Activated CD4-positive, alpha-beta T cell treated with anti-CD3 and anti-CD28 coated beads, Interleukin-2, amount 50 U/mL, for 16 hours (primary cell): ENCODE measurements at regions not wholly inside any gene's neighbourhood (a gene's known extent, or its start where the extent isn't known, plus 50 kb on each side); places are given as distances from the start of the nearest gene placed in this dataset.
"Not testable (repeated sequence)": the region's sequence is repeated elsewhere in the genome, so short reads cannot be mapped to it uniquely, and the experiment has no call there.

ENCODE experiments used
- DNase-seq: peaks from one replicate; pipeline ENCODE4 v3.0.0-alpha.2; 2020

GRCh38 chr13:103615771-103616170, 549.6 kb upstream of the SLC10A2 start:
- DNase-seq, result no peak

DNA sequence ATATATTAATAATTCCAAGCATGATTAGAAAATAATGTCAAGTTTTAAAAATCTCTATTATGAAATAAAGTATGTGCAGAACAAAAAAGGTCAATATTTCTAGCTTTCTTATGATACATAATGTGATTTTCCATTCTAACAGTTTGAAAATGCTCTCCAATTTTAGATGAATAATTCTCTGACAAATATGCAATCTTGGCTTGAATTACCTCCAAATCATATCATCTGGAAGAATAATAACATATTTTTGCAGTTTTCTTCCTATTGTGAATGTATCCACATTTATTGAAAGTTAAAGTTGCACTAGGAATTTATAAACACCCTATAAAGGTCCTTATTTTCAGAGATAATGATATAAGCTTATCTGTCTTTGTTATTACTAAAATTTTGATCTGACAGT, 548.5 kb upstream of the SLC10A2 start:
- DNase-seq, result no peak

DNA sequence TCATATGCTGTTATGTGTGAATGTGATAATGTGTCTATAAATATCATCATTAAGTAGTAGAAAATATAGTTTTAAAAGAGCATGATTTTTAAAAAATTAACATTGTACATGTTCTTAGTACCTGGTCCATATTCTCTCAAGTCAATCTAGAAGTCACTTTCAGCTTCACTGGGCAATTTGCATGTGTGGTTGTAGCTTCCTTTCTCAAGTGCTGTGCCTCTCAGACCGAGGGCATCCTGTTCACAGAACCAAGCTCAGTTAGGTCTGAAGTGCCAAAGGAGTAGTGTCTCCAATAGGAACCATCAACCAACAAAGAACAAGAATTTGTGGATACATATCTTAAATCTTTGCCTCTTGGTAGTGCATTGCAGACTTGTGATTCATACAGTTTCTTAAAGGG, 541.8 kb upstream of the SLC10A2 start:
- DNase-seq, result no peak

- DNase-seq, result no peak
Measured at GRCh38 chr13:103605546-103606326, 539.5 kb upstream of the SLC10A2 start.

GRCh38 chr13:103599870-103600269, 533.7 kb upstream of the SLC10A2 start:
- not testable (repeated sequence) for DNase-seq

DNA sequence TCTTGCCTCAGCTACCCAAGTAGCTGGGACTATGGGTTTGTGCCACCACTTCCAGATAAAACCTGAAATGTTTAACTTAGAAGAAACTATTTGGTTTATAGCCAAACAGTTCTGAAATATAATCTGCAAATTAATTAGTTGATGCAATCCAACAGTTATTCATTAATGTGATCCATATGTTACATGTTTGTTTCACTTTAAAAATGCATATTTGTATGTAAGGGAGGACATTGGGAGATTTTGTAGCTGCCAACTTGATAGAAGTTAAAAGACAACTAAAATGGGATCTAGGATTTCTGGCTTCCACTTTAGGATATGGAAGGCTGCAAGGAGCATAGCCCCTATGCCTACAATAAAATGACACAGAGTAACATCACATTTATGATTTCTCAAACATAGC, 532.5 kb upstream of the SLC10A2 start:
- DNase-seq, result no peak

DNA sequence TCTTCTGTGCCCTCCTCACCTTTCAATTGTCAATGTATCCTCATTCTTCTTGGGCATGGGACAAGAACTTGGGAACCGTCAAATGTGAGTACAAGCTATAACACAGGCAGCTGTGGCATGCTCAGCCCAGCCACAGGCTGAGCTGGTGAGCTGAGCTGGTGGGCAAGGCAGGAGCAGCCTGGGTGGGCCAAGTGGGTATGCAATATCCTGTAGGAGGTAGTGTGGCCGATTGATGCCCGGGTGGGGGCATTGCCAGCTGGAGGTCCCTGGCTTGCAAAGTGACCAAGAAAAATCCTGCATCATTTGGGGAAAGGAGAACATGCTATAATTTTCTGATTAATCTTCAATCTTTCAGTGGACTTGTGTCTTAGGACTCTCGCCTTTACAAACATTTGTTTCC, 507.2 kb upstream of the SLC10A2 start:
- no peak for DNase-seq

DNA sequence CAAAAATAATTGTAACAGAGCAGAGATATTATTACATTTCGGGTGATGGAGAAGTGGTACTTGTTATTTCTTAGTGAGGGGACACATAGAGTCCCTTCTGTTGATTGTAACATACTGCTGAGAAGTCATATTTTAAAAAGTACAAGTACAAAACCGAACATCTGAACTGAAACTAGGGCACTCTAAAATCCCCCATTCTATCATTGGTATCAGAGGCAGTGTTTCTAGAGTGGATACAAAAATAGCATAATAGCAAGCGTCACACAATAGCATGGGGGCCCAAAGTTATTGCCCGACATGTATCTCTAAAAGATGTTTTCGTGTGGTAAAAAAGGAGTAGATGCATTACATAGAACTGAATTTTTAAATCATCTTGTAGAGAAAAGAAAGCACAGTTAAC, 502.1 kb upstream of the SLC10A2 start:
- no peak for DNase-seq

- DNase-seq, result no peak
Measured at GRCh38 chr13:103557878-103558277, 491.7 kb upstream of the SLC10A2 start.

DNA sequence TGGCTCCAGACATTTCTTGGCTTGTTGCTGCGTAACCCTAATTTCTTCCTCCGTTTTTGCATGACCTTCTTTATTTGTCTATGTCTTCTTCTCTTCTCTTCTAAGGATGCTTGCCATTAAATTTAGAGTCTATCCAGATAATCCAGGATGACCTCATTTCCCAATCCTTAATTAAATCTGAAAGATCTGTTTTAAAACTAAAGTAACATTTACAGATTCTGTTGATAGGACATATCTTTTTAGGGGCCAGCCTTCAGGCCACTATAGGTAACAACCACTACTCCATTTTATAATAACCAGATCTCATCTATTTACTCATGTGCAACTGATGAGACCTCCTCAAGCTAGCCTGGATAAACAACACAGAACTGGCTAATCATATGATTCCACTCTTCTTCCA, 490.5 kb upstream of the SLC10A2 start:
- no peak for DNase-seq

- DNase-seq, result no peak
Measured at GRCh38 chr13:103547914-103548313, 481.7 kb upstream of the SLC10A2 start.

DNA sequence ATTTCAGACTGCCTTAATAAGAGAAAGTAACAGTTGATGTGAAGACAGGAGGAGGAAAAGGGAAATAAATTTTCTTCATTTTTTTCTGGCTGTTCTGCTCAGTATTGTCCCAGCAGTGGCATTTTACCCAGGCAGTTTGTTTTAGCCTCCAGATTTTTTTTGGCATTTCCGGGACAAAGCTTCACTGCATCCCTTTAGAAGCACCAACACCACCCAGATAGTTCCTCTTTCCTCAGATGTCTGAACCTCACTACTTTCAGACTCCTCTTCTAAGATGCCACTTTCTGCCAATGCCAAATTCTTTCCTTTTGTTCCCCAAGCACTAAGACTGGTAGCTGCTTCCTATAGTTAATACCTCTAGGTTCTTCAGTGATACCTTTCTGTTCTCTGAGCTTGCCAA, 480.1 kb upstream of the SLC10A2 start:
- no peak for DNase-seq

DNA sequence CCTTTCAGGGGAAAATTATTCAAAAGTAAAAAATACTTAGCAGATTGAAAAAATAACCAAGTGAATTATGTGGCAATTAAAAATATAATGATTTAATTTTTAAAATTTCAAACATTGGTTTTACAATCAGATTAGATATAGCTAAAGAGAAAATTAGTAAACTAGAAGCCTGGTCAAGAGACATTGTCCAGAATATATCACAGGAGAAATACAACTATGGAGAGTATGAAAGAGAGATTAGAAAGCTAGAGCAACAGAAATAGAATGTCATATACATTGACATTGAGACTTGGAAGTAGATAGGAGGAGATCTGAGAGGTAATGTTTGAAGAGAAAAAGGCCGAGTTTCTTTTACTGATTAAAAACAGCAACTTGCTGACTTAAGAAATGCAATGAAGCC, 476.4 kb upstream of the SLC10A2 start:
- DNase-seq, result no peak

DNA sequence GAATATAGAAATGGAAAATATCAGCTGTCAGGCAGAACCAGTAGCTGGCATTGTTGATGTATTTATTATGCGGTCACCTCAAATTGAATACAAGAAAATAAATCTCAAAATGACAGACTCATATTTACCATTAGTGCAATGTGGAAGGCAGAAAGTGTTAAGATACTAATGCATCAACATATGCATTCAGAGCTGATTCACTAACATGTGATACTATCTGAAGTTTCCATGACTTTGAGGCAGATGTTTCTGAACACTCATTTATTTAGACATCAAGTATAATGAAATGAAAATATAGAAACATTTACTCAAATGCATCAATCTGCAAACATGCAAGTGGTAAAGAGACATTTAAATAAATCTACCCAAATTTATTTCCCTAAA, 474.2 kb upstream of the SLC10A2 start:
- no peak for DNase-seq

DNA sequence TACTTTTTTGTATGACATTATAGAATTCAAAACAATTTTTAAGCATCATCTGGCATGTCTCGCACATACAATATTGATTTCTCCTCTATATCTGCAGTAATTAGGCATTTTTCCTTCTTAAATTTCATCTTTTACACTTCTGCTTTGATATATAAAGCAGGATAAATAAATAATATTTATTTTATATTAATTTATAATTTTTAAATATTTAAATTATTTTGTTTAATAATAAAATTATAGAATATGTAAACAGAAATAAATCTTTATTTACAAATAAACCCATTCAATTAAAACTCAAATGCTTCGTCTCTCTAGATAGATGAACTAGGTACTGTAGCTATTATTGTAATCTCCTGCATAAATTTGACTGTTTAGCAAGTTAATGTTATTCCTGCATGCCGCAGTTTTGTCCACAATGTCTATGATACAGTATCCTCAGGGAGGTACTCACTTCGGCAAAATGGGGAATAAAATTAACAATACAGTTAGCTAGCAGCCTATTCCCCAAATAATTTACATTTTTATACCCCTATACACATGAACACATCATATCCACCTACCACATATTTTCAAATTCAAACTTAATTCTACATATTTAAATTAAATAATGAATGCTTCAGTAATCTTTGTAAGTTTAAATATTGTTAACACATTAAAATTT, 473.6 kb upstream of the SLC10A2 start:
- no peak for DNase-seq

GRCh38 chr13:103539265-103539664, 473.0 kb upstream of the SLC10A2 start:
- DNase-seq, result no peak

DNA sequence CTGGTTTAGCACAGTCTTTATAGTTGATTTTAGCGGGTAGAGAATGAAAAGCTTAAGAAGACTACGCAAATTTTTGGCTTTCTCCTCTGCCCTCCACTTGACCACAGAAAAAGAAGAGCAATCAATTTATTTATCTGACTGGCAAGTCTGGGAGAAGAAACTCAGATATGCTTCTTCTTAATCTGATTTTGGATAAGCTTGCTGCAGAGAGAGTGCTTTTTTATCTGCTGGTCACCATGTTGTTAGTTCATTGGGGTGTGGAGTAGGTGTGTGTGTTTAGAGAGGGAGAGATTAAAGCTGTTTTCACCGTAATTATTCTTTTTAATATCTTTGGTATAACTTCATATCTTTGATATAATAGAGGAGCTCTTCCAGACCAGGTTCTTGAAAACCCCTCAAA, 471.4 kb upstream of the SLC10A2 start:
- DNase-seq, result no peak

DNA sequence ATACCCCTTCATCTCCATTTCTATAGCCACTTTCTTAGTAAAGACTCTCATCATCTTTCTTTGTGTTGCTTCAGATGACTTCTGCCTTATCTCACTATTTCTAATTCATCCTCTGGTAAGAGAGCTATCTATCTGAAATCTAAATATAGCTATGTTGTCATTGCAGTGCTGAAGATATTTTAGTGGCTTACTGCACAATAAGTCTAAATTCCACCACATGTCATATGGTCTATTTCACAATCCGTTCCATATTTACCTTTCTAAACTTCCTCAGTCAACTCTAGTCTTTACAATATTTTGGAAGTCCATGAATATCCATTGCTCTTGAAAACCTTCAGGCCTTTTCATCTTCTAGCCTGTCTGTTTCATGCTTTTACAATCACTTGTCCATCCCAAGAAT, 465.1 kb upstream of the SLC10A2 start:
- DNase-seq, result no peak

DNA sequence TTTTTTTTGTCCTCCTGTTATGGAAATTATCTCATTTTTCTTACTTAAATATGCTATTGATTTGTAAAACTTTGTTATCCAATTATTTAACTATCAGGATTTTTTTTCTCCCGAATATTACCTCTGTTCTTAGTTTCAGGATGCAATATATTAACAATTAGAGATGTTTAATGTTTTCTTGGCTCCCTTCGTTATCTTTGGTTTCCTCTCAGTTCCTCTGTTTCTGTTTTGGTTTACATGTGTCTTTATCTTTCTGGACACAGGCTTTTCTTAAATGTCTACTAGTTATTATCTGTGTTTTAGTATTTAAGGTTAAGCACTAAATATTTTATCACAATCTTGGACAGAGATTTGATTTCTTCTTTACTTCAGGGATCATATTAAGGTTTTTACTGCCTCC, 462.2 kb upstream of the SLC10A2 start:
- DNase-seq, result no peak

DNA sequence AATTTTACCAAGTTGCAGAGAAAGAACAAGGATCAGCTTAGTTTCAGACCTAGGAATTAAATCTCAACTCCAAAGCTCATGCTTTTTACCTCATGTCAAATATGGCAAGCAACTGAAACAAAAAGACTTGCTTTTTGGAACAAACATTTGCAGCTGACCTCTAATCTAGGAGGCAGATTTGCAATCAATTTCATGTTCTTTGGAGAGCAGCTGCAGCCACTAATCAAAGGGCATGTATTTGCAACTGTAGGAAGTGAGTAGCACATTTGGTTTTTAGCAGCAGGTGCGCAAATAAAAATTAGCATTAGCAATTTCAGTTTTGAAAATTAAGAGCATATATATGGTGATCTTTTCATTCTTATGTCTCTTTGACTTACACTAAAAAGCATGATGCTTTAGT, 459.3 kb upstream of the SLC10A2 start:
- DNase-seq, result no peak

DNA sequence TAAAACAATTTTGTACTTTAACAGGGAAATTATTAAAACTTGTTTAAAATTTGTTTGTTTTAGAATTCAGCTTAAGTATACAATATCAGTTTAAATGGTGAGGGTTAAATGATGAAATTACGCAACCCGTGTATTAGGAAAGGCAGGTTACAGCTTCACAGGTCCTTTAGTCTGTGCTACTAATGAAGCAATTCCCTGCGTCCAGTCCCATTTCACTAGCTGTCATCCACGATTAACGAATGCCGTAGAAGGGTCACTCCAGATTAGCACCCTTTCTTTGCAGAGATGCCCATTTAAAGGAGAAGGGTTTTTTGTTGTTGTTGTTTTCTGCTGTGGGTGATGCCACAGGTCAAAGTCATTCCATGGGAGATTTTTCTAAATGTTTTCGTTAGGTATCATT, 457.6 kb upstream of the SLC10A2 start:
- no peak for DNase-seq

GRCh38 chr13:103521532-103521931, 455.3 kb upstream of the SLC10A2 start:
- no peak for DNase-seq

DNA sequence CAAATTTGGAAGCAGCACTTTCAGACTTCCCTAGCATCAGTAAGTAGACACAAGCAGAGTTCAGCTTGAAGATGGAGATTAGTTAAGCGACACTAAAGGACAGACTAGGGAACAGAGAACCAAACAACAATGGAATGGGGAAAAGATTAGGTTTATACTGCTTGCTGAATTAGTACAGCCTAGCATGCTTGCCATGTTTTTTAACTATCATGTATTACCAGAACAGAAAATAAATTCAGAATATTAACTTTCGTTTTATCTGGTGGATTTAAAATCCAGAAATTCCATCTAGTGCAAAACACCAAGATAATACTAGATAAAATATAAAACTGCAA, 451.5 kb upstream of the SLC10A2 start:
- DNase-seq, result no peak

- no peak for DNase-seq
Measured at GRCh38 chr13:103517066-103517767, 451.0 kb upstream of the SLC10A2 start.
